ENCODE measurements at regions not wholly inside any gene's neighbourhood (a gene's known extent, or its start where the extent isn't known, plus 50 kb on each side); places are given as distances from the start of the nearest gene placed in this dataset.

GRCh38 chr18:75492852-75493251 is 65.3 kb upstream of the SMIM21 start:
- no peak overlapping the region for H3K27ac Mint-ChIP-seq
- no peak overlapping the region for H3K4me3 Mint-ChIP-seq
- no peaks in the 10 kb centered on the region for H3K9me3 Mint-ChIP-seq
- H3K4me1 Mint-ChIP-seq, result no peaks in the 10 kb centered on the region
- no peaks in the 10 kb centered on the region for H3K36me3 Mint-ChIP-seq
- H3K27me3 Mint-ChIP-seq, result peaks cover 10% of the 10 kb centered on the region

- Mint-ChIP-seq H3K27me3 (peaks cover 11% of the 10 kb centered on the region), H3K4me1 (no peaks in the 10 kb centered on the region), H3K36me3 (no peaks in the 10 kb centered on the region), H3K4me3 (no peak overlapping the region), H3K27ac (no peak overlapping the region), H3K9me3 (no peaks in the 10 kb centered on the region)
Observed at GRCh38 chr18:75491361-75491760, 63.9 kb upstream of the SMIM21 start.

GRCh38 chr18:75489493-75490190 is 62.1 kb upstream of the SMIM21 start:
- no peak overlapping the region for H3K4me3 Mint-ChIP-seq
- H3K4me1 Mint-ChIP-seq, result peaks cover 4% of the 10 kb centered on the region
- H3K27me3 Mint-ChIP-seq, result peaks cover 14% of the 10 kb centered on the region
- no peak overlapping the region for H3K27ac Mint-ChIP-seq
- H3K36me3 Mint-ChIP-seq, result no peaks in the 10 kb centered on the region
- H3K9me3 Mint-ChIP-seq, result no peaks in the 10 kb centered on the region

- Mint-ChIP-seq H3K9me3 (no peaks in the 10 kb centered on the region), H3K27me3 (peaks cover 14% of the 10 kb centered on the region), H3K4me3 (peak overlapping the region; percentile 9), H3K36me3 (no peaks in the 10 kb centered on the region), H3K27ac (no peak overlapping the region), H3K4me1 (peaks cover 13% of the 10 kb centered on the region)
Observed at GRCh38 chr18:75483662-75484061, 56.2 kb upstream of the SMIM21 start.

GRCh38 chr18:75482880-75483279 is 55.4 kb upstream of the SMIM21 start:
- Mint-ChIP-seq H3K27ac (no peak overlapping the region), H3K9me3 (no peaks in the 10 kb centered on the region), H3K27me3 (peaks cover 14% of the 10 kb centered on the region), H3K4me3 (no peak overlapping the region), H3K36me3 (no peaks in the 10 kb centered on the region), H3K4me1 (peaks cover 13% of the 10 kb centered on the region)

- peaks cover 5% of the 10 kb centered on the region for H3K27me3 Mint-ChIP-seq
Observed at GRCh38 chr18:75480487-75480886, 53.0 kb upstream of the SMIM21 start.

GRCh38 chr18:75478996-75479880 is 51.7 kb upstream of the SMIM21 start:
- no peak overlapping the region for H3K4me3 Mint-ChIP-seq
- H3K4me1 Mint-ChIP-seq, result peaks cover 9% of the 10 kb centered on the region
- H3K27ac Mint-ChIP-seq, result no peak overlapping the region
- H3K27me3 Mint-ChIP-seq, result peaks cover 4% of the 10 kb centered on the region
- H3K9me3 Mint-ChIP-seq, result no peaks in the 10 kb centered on the region
- no peaks in the 10 kb centered on the region for H3K36me3 Mint-ChIP-seq

More at GRCh38 chr18:75480487-75480886, 53.0 kb upstream of the SMIM21 start:
- Mint-ChIP-seq H3K4me1 (peaks cover 9% of the 10 kb centered on the region), H3K4me3 (no peak overlapping the region), H3K9me3 (no peaks in the 10 kb centered on the region), H3K27ac (no peak overlapping the region), H3K36me3 (no peaks in the 10 kb centered on the region)

GRCh38 chr18:75477900-75478299 is 50.4 kb upstream of the SMIM21 start:
- H3K9me3 Mint-ChIP-seq, result no peaks in the 10 kb centered on the region
- H3K4me3 Mint-ChIP-seq, result no peak overlapping the region
- peaks cover under 1% of the 10 kb centered on the region for H3K4me1 Mint-ChIP-seq
- H3K27ac Mint-ChIP-seq, result no peak overlapping the region
- H3K36me3 Mint-ChIP-seq, result no peaks in the 10 kb centered on the region
- no peaks in the 10 kb centered on the region for H3K27me3 Mint-ChIP-seq
